ENCODE measurements at regions not wholly inside any gene's neighbourhood (a gene's known extent, or its start where the extent isn't known, plus 50 kb on each side); places are given as distances from the start of the nearest gene placed in this dataset.

DNA sequence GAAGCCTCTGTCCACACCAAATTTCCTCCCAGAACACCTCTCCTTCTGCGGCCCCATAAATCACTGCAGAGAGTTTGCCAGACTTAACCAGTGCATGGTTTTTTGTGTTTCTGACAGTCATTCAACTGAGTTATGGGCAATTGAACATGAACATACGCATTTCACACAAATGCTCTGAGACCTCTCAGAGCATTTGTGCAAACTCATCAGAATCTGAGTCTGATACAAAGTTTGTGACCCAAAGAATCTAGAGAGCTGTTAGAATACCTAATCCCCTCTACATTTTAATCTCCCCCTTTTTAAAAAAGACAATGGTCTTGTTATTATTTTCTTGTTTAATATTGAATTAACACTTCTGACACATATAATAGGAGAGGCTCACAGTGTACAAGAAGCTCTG is 416.9 kb upstream of the SMARCA2 start (continued):
- TF ChIP-seq, protein P1, sequence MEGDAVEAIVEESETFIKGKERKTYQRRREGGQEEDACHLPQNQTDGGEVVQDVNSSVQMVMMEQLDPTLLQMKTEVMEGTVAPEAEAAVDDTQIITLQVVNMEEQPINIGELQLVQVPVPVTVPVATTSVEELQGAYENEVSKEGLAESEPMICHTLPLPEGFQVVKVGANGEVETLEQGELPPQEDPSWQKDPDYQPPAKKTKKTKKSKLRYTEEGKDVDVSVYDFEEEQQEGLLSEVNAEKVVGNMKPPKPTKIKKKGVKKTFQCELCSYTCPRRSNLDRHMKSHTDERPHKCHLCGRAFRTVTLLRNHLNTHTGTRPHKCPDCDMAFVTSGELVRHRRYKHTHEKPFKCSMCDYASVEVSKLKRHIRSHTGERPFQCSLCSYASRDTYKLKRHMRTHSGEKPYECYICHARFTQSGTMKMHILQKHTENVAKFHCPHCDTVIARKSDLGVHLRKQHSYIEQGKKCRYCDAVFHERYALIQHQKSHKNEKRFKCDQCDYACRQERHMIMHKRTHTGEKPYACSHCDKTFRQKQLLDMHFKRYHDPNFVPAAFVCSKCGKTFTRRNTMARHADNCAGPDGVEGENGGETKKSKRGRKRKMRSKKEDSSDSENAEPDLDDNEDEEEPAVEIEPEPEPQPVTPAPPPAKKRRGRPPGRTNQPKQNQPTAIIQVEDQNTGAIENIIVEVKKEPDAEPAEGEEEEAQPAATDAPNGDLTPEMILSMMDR (conservative IDR thresholded peaks at IDR 0.05; ENCODE audit: low read depth in 2 of 2), result no peak

DNA sequence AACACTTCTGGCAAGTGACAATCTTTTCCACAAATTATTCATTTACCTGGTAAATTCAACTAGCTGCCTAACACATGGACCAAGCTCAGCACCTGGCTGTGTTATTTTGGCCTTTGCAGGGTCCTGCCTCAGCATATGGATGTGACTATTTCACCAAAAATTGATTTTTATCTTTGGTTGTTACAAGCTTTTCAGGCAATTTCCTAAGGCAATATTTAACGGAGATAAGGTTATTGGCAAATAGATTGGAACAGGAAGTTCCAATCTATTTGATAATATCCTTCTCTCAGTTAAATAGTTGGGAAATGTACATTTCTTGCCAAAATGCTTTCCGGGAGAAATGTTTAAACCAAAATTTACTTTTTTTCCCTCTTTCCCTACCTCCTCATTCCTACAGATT is 415.2 kb upstream of the SMARCA2 start:
- no peak overlapping the region for H3K27ac ChIP-seq (ENCODE audit: low read depth)
- H4K20me1 ChIP-seq (replicated peaks; ENCODE audit: insufficient read depth), result no peaks in the 10 kb centered on the region
- H3K9me2 ChIP-seq (ENCODE audit: insufficient read depth), result no peaks in the 10 kb centered on the region
- H3K79me2 ChIP-seq (replicated peaks; ENCODE audit: insufficient read depth), result no peaks in the 10 kb centered on the region
- Mint-ChIP-seq H3K36me3 (ENCODE audit: low read depth) (no peaks in the 10 kb centered on the region), H3K27me3 (ENCODE audit: insufficient read depth, low read depth, poor library complexity) (no peaks in the 10 kb centered on the region), H3K4me3 (no peak overlapping the region), H3K4me1 (no peaks in the 10 kb centered on the region), H3K27ac (no peak overlapping the region), H3K9me3 (no peaks in the 10 kb centered on the region)
- no peak overlapping the region for H3K4me3 ChIP-seq
- ATAC-seq (no peak), DNase-seq (ENCODE audit: low spot score) (no peak)
- no peaks in the 10 kb centered on the region for H3F3A ChIP-seq (replicated peaks; ENCODE audit: low read depth)
- no peaks in the 10 kb centered on the region for H3K4me1 ChIP-seq (ENCODE audit: insufficient read depth)
- no peak overlapping the region for H2AFZ ChIP-seq
- H3K27me3 ChIP-seq (ENCODE audit: insufficient read depth), result no peaks in the 10 kb centered on the region
- no peaks in the 10 kb centered on the region for H3K36me3 ChIP-seq (ENCODE audit: insufficient read depth)
- TF ChIP-seq EZH2 (IDR thresholded peaks at IDR 0.05; ENCODE audit: low read depth, unreplicated experiment) (no peak), CREB1 (CRISPR knock-in tag; IDR thresholded peaks at IDR 0.05; ENCODE audit: low read depth) (no peak), JUNB (IDR thresholded peaks at IDR 0.05; ENCODE audit: unreplicated experiment) (no peak), ZNF331 (CRISPR knock-in tag; IDR thresholded peaks at IDR 0.05; ENCODE audit: low read depth) (no peak), EZH2phosphoT487 (IDR thresholded peaks at IDR 0.05; ENCODE audit: unreplicated experiment) (no peak), ETS1 (IDR thresholded peaks at IDR 0.05) (no peak), NANOG (IDR thresholded peaks at IDR 0.05; ENCODE audit: borderline replicate concordance) (no peak), STAT1 (IDR thresholded peaks at IDR 0.05; ENCODE audit: unreplicated experiment) (no peak)
- TF ChIP-seq, protein P1 (conservative IDR thresholded peaks at IDR 0.05; ENCODE audit: low read depth in 2 of 2), result no peak
- TF ChIP-seq, protein P2, sequence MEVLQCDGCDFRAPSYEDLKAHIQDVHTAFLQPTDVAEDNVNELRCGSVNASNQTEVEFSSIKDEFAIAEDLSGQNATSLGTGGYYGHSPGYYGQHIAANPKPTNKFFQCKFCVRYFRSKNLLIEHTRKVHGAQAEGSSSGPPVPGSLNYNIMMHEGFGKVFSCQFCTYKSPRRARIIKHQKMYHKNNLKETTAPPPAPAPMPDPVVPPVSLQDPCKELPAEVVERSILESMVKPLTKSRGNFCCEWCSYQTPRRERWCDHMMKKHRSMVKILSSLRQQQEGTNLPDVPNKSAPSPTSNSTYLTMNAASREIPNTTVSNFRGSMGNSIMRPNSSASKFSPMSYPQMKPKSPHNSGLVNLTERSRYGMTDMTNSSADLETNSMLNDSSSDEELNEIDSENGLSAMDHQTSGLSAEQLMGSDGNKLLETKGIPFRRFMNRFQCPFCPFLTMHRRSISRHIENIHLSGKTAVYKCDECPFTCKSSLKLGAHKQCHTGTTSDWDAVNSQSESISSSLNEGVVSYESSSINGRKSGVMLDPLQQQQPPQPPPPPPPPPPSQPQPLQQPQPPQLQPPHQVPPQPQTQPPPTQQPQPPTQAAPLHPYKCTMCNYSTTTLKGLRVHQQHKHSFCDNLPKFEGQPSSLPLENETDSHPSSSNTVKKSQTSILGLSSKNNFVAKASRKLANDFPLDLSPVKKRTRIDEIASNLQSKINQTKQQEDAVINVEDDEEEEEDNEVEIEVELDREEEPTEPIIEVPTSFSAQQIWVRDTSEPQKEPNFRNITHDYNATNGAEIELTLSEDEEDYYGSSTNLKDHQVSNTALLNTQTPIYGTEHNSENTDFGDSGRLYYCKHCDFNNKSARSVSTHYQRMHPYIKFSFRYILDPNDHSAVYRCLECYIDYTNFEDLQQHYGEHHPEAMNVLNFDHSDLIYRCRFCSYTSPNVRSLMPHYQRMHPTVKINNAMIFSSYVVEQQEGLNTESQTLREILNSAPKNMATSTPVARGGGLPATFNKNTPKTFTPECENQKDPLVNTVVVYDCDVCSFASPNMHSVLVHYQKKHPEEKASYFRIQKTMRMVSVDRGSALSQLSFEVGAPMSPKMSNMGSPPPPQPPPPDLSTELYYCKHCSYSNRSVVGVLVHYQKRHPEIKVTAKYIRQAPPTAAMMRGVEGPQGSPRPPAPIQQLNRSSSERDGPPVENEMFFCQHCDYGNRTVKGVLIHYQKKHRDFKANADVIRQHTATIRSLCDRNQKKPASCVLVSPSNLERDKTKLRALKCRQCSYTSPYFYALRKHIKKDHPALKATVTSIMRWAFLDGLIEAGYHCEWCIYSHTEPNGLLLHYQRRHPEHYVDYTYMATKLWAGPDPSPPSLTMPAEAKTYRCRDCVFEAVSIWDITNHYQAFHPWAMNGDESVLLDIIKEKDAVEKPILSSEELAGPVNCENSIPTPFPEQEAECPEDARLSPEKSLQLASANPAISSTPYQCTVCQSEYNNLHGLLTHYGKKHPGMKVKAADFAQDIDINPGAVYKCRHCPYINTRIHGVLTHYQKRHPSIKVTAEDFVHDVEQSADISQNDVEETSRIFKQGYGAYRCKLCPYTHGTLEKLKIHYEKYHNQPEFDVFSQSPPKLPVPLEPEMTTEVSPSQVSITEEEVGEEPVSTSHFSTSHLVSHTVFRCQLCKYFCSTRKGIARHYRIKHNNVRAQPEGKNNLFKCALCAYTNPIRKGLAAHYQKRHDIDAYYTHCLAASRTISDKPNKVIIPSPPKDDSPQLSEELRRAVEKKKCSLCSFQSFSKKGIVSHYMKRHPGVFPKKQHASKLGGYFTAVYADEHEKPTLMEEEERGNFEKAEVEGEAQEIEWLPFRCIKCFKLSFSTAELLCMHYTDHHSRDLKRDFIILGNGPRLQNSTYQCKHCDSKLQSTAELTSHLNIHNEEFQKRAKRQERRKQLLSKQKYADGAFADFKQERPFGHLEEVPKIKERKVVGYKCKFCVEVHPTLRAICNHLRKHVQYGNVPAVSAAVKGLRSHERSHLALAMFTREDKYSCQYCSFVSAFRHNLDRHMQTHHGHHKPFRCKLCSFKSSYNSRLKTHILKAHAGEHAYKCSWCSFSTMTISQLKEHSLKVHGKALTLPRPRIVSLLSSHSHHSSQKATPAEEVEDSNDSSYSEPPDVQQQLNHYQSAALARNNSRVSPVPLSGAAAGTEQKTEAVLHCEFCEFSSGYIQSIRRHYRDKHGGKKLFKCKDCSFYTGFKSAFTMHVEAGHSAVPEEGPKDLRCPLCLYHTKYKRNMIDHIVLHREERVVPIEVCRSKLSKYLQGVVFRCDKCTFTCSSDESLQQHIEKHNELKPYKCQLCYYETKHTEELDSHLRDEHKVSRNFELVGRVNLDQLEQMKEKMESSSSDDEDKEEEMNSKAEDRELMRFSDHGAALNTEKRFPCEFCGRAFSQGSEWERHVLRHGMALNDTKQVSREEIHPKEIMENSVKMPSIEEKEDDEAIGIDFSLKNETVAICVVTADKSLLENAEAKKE (CRISPR knock-in tag; IDR thresholded peaks at IDR 0.05), result no peak
- TF ChIP-seq, protein P3, sequence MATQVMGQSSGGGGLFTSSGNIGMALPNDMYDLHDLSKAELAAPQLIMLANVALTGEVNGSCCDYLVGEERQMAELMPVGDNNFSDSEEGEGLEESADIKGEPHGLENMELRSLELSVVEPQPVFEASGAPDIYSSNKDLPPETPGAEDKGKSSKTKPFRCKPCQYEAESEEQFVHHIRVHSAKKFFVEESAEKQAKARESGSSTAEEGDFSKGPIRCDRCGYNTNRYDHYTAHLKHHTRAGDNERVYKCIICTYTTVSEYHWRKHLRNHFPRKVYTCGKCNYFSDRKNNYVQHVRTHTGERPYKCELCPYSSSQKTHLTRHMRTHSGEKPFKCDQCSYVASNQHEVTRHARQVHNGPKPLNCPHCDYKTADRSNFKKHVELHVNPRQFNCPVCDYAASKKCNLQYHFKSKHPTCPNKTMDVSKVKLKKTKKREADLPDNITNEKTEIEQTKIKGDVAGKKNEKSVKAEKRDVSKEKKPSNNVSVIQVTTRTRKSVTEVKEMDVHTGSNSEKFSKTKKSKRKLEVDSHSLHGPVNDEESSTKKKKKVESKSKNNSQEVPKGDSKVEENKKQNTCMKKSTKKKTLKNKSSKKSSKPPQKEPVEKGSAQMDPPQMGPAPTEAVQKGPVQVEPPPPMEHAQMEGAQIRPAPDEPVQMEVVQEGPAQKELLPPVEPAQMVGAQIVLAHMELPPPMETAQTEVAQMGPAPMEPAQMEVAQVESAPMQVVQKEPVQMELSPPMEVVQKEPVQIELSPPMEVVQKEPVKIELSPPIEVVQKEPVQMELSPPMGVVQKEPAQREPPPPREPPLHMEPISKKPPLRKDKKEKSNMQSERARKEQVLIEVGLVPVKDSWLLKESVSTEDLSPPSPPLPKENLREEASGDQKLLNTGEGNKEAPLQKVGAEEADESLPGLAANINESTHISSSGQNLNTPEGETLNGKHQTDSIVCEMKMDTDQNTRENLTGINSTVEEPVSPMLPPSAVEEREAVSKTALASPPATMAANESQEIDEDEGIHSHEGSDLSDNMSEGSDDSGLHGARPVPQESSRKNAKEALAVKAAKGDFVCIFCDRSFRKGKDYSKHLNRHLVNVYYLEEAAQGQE (IDR thresholded peaks at IDR 0.05; ENCODE audit: unreplicated experiment), result no peak
- no peak overlapping the region for H3K4me2 ChIP-seq

Data from GM23338 (cell line).